HG02970 (cell line): ENCODE measurements at regions not wholly inside any gene's neighbourhood (a gene's known extent, or its start where the extent isn't known, plus 50 kb on each side); places are given as distances from the start of the nearest gene placed in this dataset.
"Not testable (repeated sequence)": the region's sequence is repeated elsewhere in the genome, so short reads cannot be mapped to it uniquely, and the experiment has no call there.

Experiments
- ATAC-seq: cut with Tn5 transposase; IDR thresholded peaks from one replicate; pipeline ENCODE4 v1.9.1; 2021; ENCODE audit warnings: mild to moderate bottlenecking, moderate library complexity, moderate number of reproducible peaks; ENCODE audit not compliant: unreplicated experiment, low FRiP score

DNA sequence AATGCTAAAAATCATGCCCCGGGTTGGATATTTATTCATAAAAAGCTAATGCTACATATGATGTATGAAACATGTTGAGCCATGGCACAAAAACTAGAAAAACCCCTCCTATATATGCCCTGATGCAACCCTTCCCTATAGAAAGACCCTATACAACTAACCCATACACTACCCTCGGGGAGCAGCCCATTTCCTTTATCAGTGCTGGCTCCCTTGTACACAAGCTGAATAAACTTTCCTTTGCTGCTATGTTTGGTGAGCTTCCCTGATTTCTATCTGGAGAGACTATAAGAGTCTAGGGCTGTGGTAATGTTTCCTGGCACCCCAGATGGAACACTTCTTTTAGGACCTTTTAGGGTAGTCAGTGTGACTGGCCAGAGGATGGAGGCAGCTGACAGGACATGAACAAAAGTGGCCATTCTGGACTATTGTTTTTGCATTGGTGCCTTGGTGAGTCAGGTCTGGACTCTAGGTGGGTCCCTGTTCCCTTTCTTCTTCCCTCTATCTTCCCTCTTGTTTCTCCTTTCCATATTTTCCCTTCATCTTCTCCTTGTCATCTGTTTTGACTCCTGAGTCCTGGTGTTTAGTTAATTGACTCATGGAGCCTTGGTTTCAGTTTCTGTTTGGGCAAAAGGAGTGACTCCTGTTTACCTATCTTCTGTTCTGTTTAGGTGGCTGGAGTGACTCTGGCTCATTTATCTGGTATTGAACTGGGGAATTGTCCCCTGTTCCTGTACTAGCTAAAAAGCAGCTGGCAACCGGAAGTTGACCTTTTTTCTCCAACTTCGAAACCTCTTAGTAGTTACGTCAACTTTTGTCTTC, 1321.8 kb upstream of the PCDH9 start:
- no peak for ATAC-seq

DNA sequence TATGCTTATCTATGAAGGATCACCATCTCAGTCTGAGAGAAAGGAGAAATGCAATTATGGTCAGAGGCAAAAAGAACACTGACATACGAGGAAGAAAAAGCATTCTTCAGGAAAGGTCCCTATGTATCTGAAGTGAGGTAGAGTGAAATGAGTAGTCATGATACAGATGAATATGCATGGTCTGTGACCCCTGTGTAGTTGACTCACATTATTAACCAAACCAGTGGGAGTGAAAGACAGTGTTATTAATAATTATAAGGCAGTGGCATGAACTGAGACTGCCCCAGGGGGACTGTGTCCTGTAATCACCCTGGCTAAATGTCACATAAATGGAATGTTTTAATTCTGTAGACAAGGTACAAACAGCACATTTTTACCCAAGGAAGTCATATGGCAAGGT, 1320.2 kb upstream of the PCDH9 start:
- peak; percentile 69 for ATAC-seq

DNA sequence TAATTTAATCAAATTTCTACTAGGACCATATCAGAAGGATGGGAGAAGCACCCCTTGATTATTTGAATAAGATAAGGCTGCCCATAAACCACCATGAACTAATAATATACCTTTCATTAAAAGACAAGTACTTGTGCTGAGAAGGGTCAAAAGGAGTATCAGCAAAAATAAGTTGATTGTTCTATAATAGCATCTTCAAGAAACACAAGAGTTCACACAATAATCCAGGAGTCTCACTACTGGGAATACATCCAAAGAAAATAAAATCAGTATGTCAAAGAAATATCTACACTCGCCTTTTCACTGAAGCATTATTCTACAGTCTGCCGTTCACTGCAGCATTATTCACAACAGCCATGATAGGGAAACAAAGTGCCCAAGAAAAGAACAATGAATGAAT, 1310.1 kb upstream of the PCDH9 start:
- no peak for ATAC-seq

DNA sequence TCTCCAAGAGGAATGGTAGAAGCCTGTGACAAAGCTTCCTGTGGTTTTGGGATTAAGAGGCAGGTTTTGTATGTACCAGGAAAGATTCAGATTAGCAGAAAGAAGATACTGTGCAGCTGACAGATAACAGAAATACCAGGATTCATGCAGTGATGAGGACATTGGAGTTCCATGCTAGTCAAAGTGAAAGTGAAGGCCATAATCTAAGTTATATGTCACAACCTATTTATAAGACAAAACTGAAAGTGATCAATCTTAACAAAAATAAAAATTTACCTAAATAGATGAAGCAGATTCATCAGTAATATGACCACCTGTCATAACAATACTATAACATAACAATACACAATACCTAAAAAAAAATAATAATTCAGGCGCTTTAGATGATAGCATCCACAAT, 1305.2 kb upstream of the PCDH9 start:
- no peak for ATAC-seq

DNA sequence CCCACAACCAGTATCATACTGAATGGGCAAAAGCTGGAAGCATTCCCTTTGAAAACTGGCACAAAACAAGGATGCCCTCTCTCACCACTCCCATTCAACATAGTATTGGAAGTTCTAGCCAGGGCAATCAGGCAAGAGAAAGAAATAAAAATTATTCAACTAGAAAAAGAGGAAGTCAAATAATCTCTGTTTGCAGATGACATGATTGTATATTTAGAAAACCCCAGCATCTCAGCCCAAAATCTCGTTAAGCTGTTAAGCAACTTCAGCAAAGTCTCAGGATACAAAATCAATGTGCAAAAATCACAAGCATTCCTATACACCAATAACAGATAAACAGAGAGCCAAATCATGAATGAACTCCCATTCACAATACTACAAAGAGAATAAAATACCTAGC, 1297.0 kb upstream of the PCDH9 start:
- not testable (repeated sequence) for ATAC-seq

DNA sequence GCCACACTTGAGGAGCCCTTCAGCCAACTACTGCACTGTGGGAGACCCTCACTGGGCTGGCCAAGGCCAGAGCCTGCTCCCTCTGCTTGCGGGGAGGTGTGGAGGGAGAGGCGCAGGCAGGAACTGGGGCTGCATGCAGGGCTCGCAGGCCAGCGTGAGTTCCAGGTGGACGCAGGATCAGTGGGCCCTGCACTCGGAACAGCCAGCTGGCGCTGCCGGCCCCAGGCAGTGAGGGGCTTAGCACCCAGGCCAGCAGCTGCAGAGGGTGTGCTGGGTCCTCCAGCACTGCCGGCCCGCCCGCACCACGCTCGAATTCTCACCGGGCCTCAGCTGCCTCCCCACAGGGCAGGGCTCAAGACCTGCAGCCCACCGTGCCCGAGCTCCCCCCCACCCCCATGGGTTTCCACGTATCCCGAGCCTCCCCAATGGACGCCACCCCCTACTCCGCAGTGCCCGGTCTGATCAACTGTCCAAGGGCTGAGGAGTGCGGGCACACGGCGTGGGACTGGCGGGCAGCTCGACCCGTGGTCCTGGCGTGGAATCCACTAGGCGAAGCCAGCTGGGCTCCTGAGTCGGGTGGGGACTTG, 1293.8 kb upstream of the PCDH9 start:
- no peak for ATAC-seq

DNA sequence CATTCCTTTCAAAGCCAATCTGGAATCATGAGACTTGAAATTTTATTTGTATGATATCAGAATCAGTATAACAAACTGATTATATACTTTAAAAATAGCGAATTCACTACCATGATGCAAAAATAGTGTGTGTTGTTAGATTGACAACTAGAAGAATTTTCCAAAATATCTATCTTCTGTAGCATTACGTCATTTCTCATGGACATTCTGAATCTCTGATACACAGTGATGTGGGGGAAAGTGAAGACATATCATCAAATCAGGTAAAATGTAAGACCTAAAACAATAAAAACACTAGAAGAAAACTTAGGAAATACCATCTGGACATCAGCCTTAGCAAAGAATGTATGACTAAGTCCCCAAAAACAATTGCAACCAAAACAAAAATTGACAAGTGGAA, 1292.0 kb upstream of the PCDH9 start:
- no peak for ATAC-seq

DNA sequence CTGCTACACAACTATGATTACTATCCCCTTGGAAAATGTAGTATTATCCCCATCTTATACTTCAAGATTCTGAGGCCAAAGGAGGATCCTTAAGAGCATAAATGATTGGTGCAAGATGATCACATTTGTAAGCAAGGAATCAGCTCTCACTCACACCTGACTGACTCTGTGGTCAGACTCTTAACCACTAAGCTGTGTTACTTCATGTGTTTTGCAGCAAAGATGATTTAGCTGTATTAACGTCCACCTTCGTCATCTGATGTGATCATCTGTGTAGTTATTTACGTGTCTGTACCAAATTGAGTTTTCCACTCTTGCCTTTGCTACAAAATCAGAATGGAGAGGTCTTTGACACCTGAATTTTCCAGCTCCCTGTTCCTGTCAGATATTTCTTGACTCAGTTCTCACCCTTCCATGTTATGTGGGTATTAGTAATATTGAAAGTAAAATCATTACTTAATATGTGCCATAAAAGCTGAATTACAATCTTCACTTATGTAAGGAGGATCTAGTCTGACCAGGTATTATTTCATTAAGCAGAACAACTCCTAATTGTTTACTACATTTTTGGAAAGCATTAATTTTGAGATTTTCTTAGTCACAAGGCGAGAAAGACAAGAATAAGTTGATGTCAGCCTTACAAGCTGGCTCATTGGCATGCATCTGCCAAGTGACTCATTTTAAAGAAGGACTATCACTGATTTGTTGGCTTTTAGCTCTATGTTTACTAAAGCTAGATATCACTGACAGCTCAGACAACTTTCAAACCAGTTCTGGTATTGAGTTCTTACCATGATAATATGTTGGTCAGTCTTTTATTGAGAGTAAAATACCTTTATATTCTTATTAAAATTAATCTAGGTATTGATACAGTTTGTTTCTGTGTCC, 1279.8 kb upstream of the PCDH9 start:
- ATAC-seq, result peak; percentile 74

DNA sequence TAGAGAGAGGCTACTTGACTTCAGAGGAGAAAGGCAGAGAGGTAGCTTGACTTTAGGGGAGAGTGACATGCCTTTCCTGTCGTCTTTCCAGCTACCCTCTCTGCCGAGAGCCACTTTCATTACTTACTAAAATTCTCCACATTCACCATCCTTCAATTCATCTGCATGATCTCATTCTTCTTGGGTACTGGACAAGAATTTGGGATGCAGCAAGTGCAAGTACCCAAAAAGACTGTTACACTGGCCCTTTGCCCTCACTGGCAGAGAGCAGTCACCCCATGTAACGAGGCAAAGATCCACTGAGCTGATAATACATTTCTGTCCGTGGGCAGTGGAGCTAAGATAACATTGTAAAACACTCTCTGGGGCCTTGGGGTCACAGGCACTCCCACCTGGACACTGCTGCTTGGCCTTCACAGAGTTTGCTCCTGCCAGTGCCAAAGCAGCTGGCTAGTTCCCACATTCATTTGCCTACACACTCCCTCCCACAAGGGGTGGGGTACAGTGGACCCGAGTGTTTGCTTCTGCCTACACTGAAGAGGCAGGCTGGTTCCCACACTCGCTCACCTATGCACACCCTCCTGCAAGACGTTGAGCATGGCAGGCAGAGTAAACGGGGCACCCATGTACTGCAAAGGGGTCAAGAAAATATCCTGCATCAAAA, 1276.9 kb upstream of the PCDH9 start:
- no peak for ATAC-seq

DNA sequence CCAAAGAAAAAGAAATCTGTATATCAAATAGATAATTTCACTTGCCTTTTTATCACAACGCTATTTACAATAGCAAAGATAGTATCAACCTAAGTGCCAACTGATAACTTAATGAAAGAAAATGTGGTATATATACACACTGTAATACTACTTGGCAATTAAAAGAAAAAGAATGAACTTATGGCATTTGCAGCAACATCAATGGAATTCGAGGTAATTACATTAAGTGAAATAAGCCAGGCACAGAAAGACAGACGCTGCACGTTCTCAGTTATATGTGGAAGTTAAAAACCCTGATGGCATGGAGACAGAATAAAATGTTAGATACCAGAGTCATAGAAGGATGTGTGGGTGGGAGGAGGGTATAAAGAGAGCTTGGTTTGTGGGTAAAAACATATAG, 1260.5 kb upstream of the PCDH9 start:
- ATAC-seq, result no peak

DNA sequence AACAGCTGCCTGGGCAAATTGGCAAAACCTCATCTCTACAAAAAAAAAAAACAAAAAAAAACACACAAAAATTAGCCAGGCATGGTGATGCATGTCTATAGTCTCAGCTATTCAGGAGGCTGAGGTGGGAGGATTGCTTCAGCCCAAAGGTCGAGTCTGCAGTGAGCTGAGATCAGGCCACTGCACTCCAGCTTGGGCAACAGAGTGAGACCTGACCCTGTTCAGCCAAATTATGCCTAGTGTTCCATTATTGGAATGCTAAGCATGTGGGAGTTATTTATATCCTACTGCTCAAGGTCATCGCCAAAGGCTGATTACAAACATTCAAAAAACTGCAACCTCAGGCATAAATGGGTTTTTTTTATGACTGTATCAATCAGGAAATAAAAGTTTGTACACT, 1251.0 kb upstream of the PCDH9 start:
- no peak for ATAC-seq

DNA sequence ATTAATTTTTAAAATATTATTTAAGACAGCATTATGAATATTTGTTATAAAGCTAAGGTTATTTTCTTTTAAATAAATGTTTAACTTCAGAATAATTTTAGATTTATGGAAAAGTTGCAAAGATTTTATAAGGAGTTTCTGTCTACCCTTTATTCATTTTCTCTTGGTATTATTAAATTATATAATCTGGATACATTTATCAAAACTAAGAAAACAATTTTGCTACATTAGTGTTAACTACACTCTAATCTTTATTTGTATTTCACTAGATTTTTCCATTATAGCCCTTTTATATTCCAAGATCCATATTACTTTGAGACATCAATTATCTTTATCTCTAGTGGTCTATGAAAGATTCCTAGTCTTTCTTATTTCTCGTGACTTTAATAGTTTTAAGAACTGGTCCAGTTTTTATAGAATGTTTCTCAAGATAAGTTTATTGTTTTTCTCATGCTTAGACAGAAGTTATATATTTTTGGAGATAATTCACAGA, 1243.7 kb upstream of the PCDH9 start:
- ATAC-seq, result no peak

DNA sequence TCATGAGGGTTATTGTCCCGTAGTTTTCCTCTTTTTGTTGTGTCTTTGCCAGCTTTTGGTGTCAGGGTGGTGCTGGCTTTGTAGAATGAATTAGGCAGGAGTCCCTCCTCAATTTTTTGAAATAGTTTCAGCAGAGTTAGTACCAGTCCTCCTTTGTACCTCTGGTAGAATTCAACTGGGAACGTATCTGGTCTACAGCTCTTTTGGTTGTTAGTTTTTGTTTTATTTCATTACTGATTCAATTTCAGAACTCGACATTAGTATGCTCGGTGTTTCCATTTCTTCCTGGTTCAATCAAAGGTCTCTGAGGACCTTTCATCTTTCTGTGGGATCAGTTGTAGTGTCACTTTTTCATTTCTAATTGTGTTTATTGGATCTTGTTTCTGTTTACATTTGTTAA, 1237.0 kb upstream of the PCDH9 start:
- ATAC-seq, result no peak

DNA sequence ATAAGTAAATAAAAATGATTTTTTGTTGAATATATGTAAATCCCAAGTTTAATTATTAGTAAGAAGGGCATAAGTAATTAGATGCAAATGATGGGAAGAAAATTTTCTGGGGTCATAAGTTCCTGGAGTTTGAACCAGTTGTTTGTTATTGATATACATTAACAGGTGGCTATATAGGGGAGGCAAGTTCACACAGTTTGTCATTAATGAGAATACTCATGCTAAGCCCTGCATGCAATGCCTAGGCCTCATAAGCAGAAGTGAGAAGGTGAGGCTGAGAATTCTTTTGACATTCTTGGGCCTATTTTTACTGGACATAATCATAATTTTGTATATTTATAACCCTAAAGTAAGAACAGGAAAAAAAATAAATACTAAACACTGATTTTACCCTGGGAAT, 1210.7 kb upstream of the PCDH9 start:
- no peak for ATAC-seq

DNA sequence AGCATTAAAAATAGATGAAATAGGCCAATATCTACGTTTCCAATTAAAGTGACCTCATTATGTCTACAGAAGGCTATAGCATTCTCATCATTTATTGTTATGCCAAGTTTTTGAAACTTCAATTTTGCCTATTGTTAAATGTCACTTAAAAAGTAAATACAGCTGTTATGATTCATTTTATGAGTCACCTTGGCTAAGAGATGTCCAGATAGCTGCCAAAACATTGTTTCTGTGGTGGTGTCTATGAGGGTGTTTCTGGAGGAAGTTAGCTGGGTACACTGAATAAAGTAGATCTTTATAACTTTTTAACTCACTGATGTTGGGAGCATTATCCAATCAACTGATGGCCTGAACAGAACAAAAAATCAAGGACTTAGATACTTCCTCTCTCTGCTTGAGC, 1209.7 kb upstream of the PCDH9 start:
- ATAC-seq, result no peak

DNA sequence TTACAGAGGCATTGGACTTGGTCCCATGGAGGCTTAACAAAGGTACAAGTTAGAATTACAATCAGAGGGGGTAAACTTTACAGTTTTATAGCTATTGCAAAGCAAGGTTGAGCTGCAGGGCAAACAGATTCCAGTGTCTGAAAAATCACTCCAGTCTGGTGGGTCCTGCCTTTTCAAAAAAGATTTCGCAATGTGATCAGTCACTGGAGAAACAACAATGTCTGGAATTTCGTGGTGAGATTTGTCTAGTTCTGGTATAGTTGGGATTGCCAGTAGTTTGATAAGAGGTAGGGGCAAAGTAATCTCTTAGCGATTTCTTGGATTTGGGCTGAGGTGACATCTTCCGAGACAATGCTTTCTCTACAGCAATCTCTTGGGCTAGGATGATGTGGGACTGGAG, 1198.2 kb upstream of the PCDH9 start:
- ATAC-seq, result no peak

DNA sequence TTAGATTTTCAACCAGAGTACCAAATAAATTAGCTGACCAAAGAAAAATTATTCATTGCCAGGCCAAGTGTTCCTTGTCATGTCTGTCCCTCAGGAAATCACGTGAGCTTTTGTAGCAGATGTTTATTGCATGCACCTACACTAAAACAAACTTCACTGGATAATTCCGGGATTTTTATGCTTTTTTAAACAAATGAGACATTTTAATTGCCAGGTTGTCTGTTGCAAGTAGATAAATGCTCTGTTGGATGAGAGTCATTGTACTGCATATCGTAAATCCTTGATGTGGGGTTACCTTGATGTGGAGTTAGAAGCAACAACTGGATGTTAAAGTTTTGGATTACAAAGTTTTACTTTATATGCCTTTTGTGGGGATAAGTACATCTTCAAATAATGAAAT, 1187.7 kb upstream of the PCDH9 start:
- ATAC-seq, result no peak

DNA sequence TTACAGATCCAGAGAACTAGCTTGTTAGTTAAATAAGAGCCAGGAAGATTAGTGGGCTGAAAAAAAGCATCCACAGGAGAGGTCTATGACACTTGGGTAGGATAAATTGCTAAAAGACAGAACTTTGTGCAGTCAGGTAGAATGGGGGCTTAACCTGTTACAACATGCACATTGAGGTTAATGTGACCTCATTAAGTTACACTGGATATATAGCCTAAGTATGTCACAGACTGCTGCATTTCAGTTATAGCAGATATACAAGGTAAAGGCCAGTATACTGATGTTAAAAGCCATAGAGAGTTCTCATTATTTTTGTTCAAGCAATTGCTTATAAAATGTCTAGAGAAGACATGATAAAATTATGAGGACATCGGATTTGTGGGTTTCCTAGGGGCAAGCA, 1179.9 kb upstream of the PCDH9 start:
- no peak for ATAC-seq

DNA sequence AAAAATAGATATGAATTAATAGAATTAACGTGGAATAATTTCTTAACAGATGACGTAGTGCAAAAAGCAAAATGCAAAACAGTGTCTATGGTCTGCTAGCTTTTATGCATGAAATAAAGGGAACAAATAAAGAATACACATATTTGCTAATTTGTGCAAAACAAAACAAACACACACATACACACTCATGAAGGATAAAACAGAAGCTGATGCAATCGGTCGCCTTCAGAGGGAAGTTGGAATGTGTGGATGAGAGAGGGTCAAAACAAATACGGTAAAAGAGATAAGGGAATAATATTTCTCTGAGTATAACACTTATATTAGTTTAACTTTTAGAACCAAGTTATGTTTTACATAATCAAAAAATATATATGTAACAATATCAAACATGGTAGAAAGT, 1160.9 kb upstream of the PCDH9 start:
- no peak for ATAC-seq

DNA sequence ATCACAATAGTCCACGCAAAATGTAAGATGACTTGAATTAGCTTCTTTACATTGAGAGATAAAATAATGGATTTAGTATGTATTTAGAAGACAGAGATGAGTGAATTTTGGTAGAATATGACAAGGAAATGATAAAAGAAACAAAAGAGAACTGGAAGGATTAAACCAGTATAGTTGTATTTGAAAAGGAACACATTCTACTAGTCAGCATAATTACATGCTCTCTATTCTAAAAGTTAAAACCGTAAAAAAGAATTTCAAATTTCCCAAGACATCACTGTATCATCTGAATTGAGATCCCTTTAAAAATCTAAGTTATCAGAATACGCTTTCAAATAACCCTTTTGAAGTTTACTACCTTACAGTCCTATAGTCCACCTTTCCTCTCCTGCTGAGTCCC, 1156.7 kb upstream of the PCDH9 start:
- ATAC-seq, result no peak
